OCI-LY3 (cell line): ENCODE measurements at regions not wholly inside any gene's neighbourhood (a gene's known extent, or its start where the extent isn't known, plus 50 kb on each side); places are given as distances from the start of the nearest gene placed in this dataset.

Experiments used
- H2AFZ ChIP-seq: fragments of 200-600, 300-600 bp; shearing (Covaris generic); 2 replicates; pipeline ENCODE4 v1.6.0; 2014; ENCODE audit warnings: antibody characterized with exemption, low read depth, low read length
- H3K27ac ChIP-seq: fragments of 200-600, 300-600 bp; sonication (generic); 2 replicates; pipeline ENCODE4 v1.5.1; 2014; ENCODE audit warnings: mild to moderate bottlenecking, low read length, moderate library complexity, mixed read lengths
- H3K27me3 ChIP-seq: fragments of 200-600, 300-600 bp; sonication (generic); 2 replicates; pipeline ENCODE4 v1.6.1; 2014; ENCODE audit warnings: low read depth, low read length, mixed read lengths
- H3K36me3 ChIP-seq: fragments of 200-600, 300-600 bp; sonication (generic); replicated peaks from 2 replicates; pipeline ENCODE3; 2014; ENCODE audit warnings: low read depth, low read length, mixed read lengths
- H3K4me1 ChIP-seq: fragments of 300-600, 200-600 bp; sonication (generic); 2 replicates; pipeline ENCODE4 v1.6.1; 2014; ENCODE audit warnings: low read length, mixed read lengths
- H3K4me2 ChIP-seq: fragments of 200-600, 300-600 bp; sonication (generic); 2 replicates; pipeline ENCODE4 v1.6.1; 2014; ENCODE audit warnings: low read length, mixed read lengths
- H3K4me3 ChIP-seq: fragments of 300-600, 200-600 bp; sonication (generic); 2 replicates; pipeline ENCODE4 v1.5.1; 2014; ENCODE audit warnings: antibody characterized with exemption, mild to moderate bottlenecking, low read length, moderate library complexity
- H3K79me2 ChIP-seq: fragments of 300-600, 200-600 bp; shearing (Covaris generic); 2 replicates; pipeline ENCODE4 v1.6.1; 2014; ENCODE audit warnings: mild to moderate bottlenecking, low read length, mixed read lengths
- H3K9ac ChIP-seq: fragments of 300-600, 200-600 bp; shearing (Covaris generic); 2 replicates; pipeline ENCODE4 v1.6.0; 2014; ENCODE audit warnings: mild to moderate bottlenecking, low read length, moderate library complexity
- H3K9me3 ChIP-seq: fragments of 200-600, 300-600 bp; shearing (Covaris generic); 2 replicates; pipeline ENCODE4 v1.6.1; 2014; ENCODE audit warnings: low read length, mixed read lengths; ENCODE audit not compliant: insufficient read depth
- H4K20me1 ChIP-seq: fragments of 200-600, 300-600 bp; sonication (generic); 2 replicates; pipeline ENCODE4 v1.6.1; 2016; ENCODE audit warnings: low read length, mixed read lengths; ENCODE audit not compliant: insufficient read depth
- EZH2phosphoT487 ChIP-seq: fragments of 200-600 bp; shearing (Covaris generic); IDR thresholded peaks from 2 replicates; pipeline ENCODE4 v1.6.1; 2018; ENCODE audit warnings: antibody characterized with exemption, mixed run types, low read depth
- TF ChIP-seq, protein P1 (sequence below): fragments of 200-600, 300-600 bp; sonication (generic); IDR thresholded peaks from 2 replicates; pipeline ENCODE4 v1.5.1; 2014; ENCODE audit warnings: antibody characterized with exemption, low read length, low read depth

DNA sequence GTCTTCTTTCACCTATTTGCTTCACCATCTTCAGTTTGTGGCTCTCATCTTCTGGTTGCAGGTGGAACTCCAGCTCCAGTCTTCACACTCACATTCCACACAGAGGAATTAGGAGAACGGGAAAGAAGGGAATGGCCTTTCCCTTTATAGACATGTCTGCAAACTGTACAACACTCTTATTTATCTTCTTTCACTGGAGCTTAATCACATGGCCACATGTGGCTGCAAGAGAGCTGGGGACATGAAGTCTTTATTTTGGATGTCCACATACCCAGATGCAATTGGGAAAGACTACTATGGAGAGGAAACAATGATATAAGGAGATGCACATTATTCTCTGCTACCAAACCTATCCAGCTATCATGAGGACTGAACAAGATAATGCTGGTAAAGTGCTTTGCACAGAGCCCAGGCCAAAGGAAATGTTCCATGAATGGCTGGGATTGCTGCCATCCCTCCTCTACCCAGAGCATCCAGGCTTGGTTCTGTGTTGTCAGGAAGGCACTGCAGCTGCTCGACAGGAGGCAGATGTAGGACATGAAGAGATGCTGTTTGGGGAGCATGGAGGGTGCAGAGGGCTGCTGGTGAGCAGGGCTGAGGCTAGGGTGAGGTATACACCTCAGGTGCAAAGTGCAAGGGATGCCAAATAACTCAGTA lies 183.8 kb upstream of the TBX20 start:
- Histone ChIP-seq H3K9me3 (no peaks in the 10 kb centered on the region), H3K79me2 (no peaks in the 10 kb centered on the region), H3K27me3 (peaks cover 12% of the 10 kb centered on the region), H3K4me2 (no peak overlapping the region), H2AFZ (no peak overlapping the region), H3K9ac (no peak overlapping the region), H3K4me1 (no peaks in the 10 kb centered on the region), H3K36me3 (no peaks in the 10 kb centered on the region), H3K4me3 (no peak overlapping the region), H4K20me1 (no peaks in the 10 kb centered on the region), H3K27ac (no peak overlapping the region)
- TF ChIP-seq, protein P1, sequence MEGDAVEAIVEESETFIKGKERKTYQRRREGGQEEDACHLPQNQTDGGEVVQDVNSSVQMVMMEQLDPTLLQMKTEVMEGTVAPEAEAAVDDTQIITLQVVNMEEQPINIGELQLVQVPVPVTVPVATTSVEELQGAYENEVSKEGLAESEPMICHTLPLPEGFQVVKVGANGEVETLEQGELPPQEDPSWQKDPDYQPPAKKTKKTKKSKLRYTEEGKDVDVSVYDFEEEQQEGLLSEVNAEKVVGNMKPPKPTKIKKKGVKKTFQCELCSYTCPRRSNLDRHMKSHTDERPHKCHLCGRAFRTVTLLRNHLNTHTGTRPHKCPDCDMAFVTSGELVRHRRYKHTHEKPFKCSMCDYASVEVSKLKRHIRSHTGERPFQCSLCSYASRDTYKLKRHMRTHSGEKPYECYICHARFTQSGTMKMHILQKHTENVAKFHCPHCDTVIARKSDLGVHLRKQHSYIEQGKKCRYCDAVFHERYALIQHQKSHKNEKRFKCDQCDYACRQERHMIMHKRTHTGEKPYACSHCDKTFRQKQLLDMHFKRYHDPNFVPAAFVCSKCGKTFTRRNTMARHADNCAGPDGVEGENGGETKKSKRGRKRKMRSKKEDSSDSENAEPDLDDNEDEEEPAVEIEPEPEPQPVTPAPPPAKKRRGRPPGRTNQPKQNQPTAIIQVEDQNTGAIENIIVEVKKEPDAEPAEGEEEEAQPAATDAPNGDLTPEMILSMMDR = no peak
- no peak for TF ChIP-seq EZH2phosphoT487

DNA sequence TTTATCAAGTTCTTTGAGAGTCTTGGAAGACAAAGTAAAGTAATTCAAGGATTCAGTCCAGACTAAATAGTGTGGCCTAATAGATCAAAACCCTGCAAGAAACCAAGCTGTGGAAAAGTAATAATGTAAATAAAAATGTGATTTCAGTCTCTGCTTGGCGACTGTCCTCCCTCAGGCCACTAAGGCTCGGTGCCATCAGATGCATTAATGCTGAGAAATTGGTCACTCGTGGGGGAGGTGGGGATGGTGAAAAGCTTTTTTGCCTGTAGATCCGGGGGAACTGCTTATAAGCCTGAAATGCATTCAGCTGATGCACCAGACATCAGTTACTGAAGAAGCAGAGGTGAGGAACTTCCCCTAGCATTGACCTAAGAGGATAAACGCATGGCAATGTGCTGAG lies 182.6 kb upstream of the TBX20 start:
- H3K27ac ChIP-seq = no peak overlapping the region
- no peak overlapping the region for H3K9ac ChIP-seq
- no peaks in the 10 kb centered on the region for H4K20me1 ChIP-seq
- no peaks in the 10 kb centered on the region for H3K36me3 ChIP-seq
- no peak overlapping the region for H2AFZ ChIP-seq
- no peaks in the 10 kb centered on the region for H3K9me3 ChIP-seq
- H3K27me3 ChIP-seq = peaks cover 8% of the 10 kb centered on the region; the same call in 1 of the 2 replicates
- H3K4me2 ChIP-seq = no peak overlapping the region
- no peaks in the 10 kb centered on the region for H3K4me1 ChIP-seq
- TF ChIP-seq EZH2phosphoT487 = no peak
- TF ChIP-seq, protein P1 = no peak
- H3K4me3 ChIP-seq = no peak overlapping the region
- no peaks in the 10 kb centered on the region for H3K79me2 ChIP-seq

DNA sequence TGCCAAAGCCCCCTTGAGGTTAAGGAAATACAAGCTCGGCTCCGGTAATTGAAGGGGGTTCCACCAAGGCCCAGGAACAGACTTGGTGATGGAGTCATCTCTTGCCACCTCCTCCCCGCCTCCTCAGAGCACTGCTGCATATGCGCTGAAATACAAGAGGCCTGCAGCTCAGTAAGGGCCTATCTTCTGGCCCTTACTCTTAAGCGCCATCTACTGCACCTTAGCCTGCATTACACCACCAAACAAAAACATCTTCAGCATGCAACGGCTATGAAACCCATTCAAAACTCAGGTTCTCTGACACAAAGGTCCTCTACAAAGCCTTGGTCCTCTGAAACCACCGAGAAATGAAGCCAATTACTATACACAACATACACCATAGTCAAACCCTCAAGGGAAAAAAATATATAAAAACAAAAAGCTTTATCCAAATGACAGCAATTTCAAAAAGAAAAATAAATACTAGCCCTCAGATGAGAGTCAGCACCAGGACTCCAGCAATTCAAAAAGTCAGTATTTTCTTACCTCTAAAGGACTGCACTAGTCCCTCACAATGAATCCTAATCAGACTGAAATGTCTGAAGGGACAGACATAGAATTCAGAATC lies 176.8 kb upstream of the TBX20 start:
- no peaks in the 10 kb centered on the region for H3K9me3 ChIP-seq
- H3K4me2 ChIP-seq = no peak overlapping the region
- TF ChIP-seq EZH2phosphoT487 = no peak
- TF ChIP-seq, protein P1 = peak; percentile 67

DNA sequence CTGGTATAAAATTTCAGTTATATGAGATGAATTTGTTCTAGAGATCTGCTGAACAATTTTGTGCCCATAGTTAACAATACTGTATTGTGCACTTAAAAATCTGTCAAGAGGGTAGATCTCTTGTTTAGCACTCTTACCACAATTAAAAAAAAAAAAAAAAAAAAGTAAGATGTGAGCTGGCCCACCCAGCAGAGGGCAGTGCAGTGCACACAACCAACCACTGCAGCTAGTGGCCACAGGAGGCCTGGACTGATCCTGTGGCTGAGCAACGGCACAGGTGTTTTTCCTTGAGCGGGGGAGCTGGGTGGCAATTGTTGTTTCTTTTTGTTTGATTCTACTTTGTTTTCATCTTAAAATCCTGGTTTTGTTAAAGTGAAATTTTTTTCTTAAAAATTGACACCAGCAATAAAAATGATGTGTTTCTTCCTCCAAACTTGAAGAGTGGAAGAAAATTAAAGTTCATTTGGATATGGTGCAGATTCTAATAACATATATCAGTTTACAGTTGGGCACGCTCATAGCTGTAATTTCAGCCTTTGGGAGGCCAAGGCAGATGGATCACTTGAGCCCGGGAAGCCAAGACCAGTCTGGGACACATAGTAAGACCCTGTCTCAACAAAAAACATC lies 171.1 kb upstream of the TBX20 start:
- H3K79me2 ChIP-seq = no peaks in the 10 kb centered on the region
- peaks cover 49% of the 10 kb centered on the region for H3K27me3 ChIP-seq
- H3K4me2 ChIP-seq = no peak overlapping the region
- TF ChIP-seq EZH2phosphoT487 = no peak
- TF ChIP-seq, protein P1 = peak; percentile 72
- H3K9ac ChIP-seq = no peak overlapping the region
- H4K20me1 ChIP-seq = no peaks in the 10 kb centered on the region
- H3K36me3 ChIP-seq = no peaks in the 10 kb centered on the region
- H3K4me3 ChIP-seq = no peak overlapping the region
- H2AFZ ChIP-seq = no peak overlapping the region
- no peak overlapping the region for H3K27ac ChIP-seq
- H3K4me1 ChIP-seq = no peaks in the 10 kb centered on the region
- no peaks in the 10 kb centered on the region for H3K9me3 ChIP-seq

More for the DNA sequence above, 176.8 kb upstream of the TBX20 start:
- Histone ChIP-seq H3K4me3 (no peak overlapping the region), H3K4me1 (no peaks in the 10 kb centered on the region), H3K36me3 (no peaks in the 10 kb centered on the region), H4K20me1 (no peaks in the 10 kb centered on the region), H2AFZ (no peak overlapping the region), H3K27ac (no peak overlapping the region), H3K9ac (no peak overlapping the region), H3K79me2 (no peaks in the 10 kb centered on the region), H3K27me3 (peaks cover 9% of the 10 kb centered on the region; the same call in 1 of the 2 replicates)
